ENCODE measurements at regions not wholly inside any gene's neighbourhood (a gene's known extent, or its start where the extent isn't known, plus 50 kb on each side); places are given as distances from the start of the nearest gene placed in this dataset.

- TF ChIP-seq POLR2A (IDR thresholded peaks at IDR 0.05; ENCODE audit: insufficient read depth in 1 of 2, low read depth in 2 of 2, low read length in 2 of 2) = no peak
- no peak for TF ChIP-seq ETS1 (CRISPR knock-in tag; IDR thresholded peaks at IDR 0.05)
- no peak for TF ChIP-seq MED1 (CRISPR knock-in tag; IDR thresholded peaks at IDR 0.05)
- no peak for TF ChIP-seq DZIP1 (CRISPR knock-in tag; IDR thresholded peaks at IDR 0.05)
Measured at GRCh38 chr6:86857783-86858182, 79.5 kb upstream of the HTR1E start.
